Lower leg skin (tissue), 3 donors: ENCODE measurements at regions not wholly inside any gene's neighbourhood (a gene's known extent, or its start where the extent isn't known, plus 50 kb on each side); places are given as distances from the start of the nearest gene placed in this dataset.

Source experiments
- POLR2A ChIP-seq, 2 donors: fragments of 450-650 bp; IDR thresholded peaks; one replicate each; pipeline ENCODE4 v1.6.1; 2016 to 2017; ENCODE audit warnings: antibody characterized with exemption in 2 of 2, mild to moderate bottlenecking in 1 of 2, moderate library complexity in 1 of 2
- TF ChIP-seq, protein P1 (sequence below), 3 donors: fragments of 450-650 bp; IDR thresholded peaks; one replicate each; pipeline ENCODE4 v1.5.1; 2016; ENCODE audit warnings: antibody characterized with exemption in 3 of 3, mild to moderate bottlenecking in 3 of 3, moderate library complexity in 2 of 3

- no peak for TF ChIP-seq POLR2A (IDR thresholded peaks at IDR 0.05)
- TF ChIP-seq, protein P1, sequence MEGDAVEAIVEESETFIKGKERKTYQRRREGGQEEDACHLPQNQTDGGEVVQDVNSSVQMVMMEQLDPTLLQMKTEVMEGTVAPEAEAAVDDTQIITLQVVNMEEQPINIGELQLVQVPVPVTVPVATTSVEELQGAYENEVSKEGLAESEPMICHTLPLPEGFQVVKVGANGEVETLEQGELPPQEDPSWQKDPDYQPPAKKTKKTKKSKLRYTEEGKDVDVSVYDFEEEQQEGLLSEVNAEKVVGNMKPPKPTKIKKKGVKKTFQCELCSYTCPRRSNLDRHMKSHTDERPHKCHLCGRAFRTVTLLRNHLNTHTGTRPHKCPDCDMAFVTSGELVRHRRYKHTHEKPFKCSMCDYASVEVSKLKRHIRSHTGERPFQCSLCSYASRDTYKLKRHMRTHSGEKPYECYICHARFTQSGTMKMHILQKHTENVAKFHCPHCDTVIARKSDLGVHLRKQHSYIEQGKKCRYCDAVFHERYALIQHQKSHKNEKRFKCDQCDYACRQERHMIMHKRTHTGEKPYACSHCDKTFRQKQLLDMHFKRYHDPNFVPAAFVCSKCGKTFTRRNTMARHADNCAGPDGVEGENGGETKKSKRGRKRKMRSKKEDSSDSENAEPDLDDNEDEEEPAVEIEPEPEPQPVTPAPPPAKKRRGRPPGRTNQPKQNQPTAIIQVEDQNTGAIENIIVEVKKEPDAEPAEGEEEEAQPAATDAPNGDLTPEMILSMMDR (IDR thresholded peaks at IDR 0.05), result no peak
Measured at GRCh38 chr13:62243106-62243505, 827.5 kb upstream of the PCDH20 start.
